Natural killer cell (primary cell): ENCODE measurements at regions not wholly inside any gene's neighbourhood (a gene's known extent, or its start where the extent isn't known, plus 50 kb on each side); places are given as distances from the start of the nearest gene placed in this dataset.

Experiments used
- ATAC-seq, 3 donors: fragments of 150-1000 bp in 2 of 3; fragments of 200-7000 bp in 1 of 3; cut with Tn5 transposase; 1 replicate in 1 of 3; 2 replicates in 2 of 3; pipeline ENCODE4 v1.10.0; 2021; ENCODE audit warnings: mild to moderate bottlenecking in 2 of 3, moderate library complexity in 2 of 3
- DNase-seq, 2 donors: peaks; one replicate each; pipeline versions ENCODE4 v3.0.0 to v3.0.0-alpha.2; 2013 to 2021; ENCODE audit warnings: mixed read lengths in 1 of 2
- H3K27ac ChIP-seq: one replicate; pipeline ENCODE4 v1.5.1; 2013; ENCODE audit warnings: mild to moderate bottlenecking, low read length
- H3K27me3 ChIP-seq: one replicate; pipeline ENCODE4 v1.6.1; 2013; ENCODE audit warnings: low read length; ENCODE audit not compliant: control insufficient read depth, insufficient read depth
- H3K36me3 ChIP-seq: one replicate; pipeline ENCODE4 v1.6.1; 2013; ENCODE audit warnings: low read length; ENCODE audit not compliant: control insufficient read depth, insufficient read depth
- H3K4me1 ChIP-seq: one replicate; pipeline ENCODE4 v1.6.1; 2013; ENCODE audit warnings: low read length; ENCODE audit not compliant: control insufficient read depth, insufficient read depth
- H3K4me3 ChIP-seq: one replicate; pipeline ENCODE4 v1.5.1; 2013; ENCODE audit warnings: low read length
- H3K9me3 ChIP-seq: one replicate; pipeline ENCODE4 v1.6.1; 2013; ENCODE audit warnings: low read length; ENCODE audit not compliant: control insufficient read depth, insufficient read depth
- H3K27ac Mint-ChIP-seq, 2 donors: one replicate each; pipeline ENCODE4 v1.8.0; 2022; ENCODE audit warnings: mild to moderate bottlenecking in 2 of 2, mixed read lengths in 2 of 2, moderate library complexity in 1 of 2
- H3K27me3 Mint-ChIP-seq, 2 donors: one replicate each; pipeline ENCODE4 v1.8.0; 2022; ENCODE audit warnings: low read depth in 2 of 2, mixed read lengths in 2 of 2
- H3K36me3 Mint-ChIP-seq: one replicate; pipeline ENCODE4 v1.8.0; 2022; ENCODE audit warnings: mixed read lengths
- H3K4me1 Mint-ChIP-seq, 2 donors: one replicate each; pipeline ENCODE4 v1.8.0; 2022; ENCODE audit warnings: mixed read lengths in 2 of 2
- H3K4me3 Mint-ChIP-seq: one replicate; pipeline ENCODE4 v1.8.0; 2022; ENCODE audit warnings: mild to moderate bottlenecking, moderate library complexity, mixed read lengths
- H3K9me3 Mint-ChIP-seq, 2 donors: one replicate each; pipeline ENCODE4 v1.8.0; 2022; ENCODE audit warnings: mixed read lengths in 2 of 2
- WGBS: methylation state at CpG from one replicate; pipeline ENCODE4 v1.1.7; 2013; ENCODE audit warnings: missing lambda C conversion rate; ENCODE audit not compliant: insufficient coverage; 5-methylcytosine and 5-hydroxymethylcytosine counted together
- intact Hi-C: fragments of 100-400 bp; cut with micrococcal nuclease; formaldehyde crosslinking; loops from one replicate; pipeline ENCODE4 v1.14.2; 2022
- TF ChIP-seq, protein P1 (sequence below): fragments of 200-600 bp; IDR thresholded peaks from one replicate; pipeline ENCODE4 v1.8.0; 2022; ENCODE audit warnings: antibody characterized with exemption

DNA sequence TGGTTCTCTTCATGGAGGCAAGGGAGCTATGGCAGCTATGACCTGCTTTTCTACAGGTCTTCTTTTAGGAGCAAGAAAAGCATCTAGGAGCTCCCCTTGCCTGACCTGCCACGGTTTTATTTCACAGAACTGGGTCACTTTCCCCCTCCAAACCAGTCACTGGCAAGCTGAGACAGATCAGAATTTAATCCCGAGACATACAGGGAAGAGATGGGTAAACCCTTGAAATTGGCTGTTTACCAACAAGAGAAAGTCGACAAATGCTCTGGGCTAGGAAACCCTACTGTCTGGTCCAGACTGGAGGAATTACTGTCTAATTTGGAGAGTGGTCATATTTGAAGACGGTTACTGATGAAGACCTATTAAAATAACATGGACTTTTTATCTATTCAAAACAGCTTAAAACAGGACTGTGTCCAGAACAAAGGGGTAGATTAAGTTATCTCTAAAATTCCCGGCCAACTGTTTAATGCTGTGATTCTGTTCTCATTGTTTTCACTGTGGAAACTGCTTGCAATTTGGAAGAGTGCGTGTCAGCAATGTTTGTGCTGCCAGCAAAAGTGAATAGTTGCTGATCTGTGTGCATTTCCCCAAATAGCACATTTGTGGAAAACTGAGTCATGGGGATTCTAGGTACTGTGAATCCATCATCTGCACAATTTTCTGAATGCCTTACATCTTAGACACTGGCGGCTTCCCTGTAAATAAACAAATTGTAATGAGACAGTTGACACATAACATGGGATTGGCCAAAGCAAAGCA, 73.4 kb upstream of the EEA1 start:
- H3K9me3 ChIP-seq = no peaks in the 10 kb centered on the region
- Mint-ChIP-seq H3K27ac (no peak overlapping the region), H3K36me3 (no peaks in the 10 kb centered on the region), H3K4me1 (no peaks in the 10 kb centered on the region), H3K27me3 (no peaks in the 10 kb centered on the region), H3K4me3 (no peak overlapping the region), H3K9me3 (no peaks in the 10 kb centered on the region)
- H3K27me3 ChIP-seq = no peaks in the 10 kb centered on the region
- no peaks in the 10 kb centered on the region for H3K36me3 ChIP-seq
- TF ChIP-seq, protein P1, sequence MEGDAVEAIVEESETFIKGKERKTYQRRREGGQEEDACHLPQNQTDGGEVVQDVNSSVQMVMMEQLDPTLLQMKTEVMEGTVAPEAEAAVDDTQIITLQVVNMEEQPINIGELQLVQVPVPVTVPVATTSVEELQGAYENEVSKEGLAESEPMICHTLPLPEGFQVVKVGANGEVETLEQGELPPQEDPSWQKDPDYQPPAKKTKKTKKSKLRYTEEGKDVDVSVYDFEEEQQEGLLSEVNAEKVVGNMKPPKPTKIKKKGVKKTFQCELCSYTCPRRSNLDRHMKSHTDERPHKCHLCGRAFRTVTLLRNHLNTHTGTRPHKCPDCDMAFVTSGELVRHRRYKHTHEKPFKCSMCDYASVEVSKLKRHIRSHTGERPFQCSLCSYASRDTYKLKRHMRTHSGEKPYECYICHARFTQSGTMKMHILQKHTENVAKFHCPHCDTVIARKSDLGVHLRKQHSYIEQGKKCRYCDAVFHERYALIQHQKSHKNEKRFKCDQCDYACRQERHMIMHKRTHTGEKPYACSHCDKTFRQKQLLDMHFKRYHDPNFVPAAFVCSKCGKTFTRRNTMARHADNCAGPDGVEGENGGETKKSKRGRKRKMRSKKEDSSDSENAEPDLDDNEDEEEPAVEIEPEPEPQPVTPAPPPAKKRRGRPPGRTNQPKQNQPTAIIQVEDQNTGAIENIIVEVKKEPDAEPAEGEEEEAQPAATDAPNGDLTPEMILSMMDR = no peak
- DNase-seq = no peak
- intact Hi-C loops = no loop called here
- H3K4me3 ChIP-seq = no peak overlapping the region
- 94% methylated on average over 6 of the region's 7 CpGs for WGBS
- ATAC-seq = no peak
- H3K4me1 ChIP-seq = no peaks in the 10 kb centered on the region
- H3K27ac ChIP-seq = no peak overlapping the region

- ATAC-seq (no peak), DNase-seq (no peak)
- 83% methylated on average over 6 of the region's 9 CpGs for WGBS
- Histone ChIP-seq H3K4me3 (no peak overlapping the region), H3K4me1 (no peaks in the 10 kb centered on the region), H3K36me3 (no peaks in the 10 kb centered on the region), H3K9me3 (no peaks in the 10 kb centered on the region), H3K27ac (no peak overlapping the region), H3K27me3 (no peaks in the 10 kb centered on the region)
- TF ChIP-seq, protein P1 = no peak
- Mint-ChIP-seq H3K4me3 (no peak overlapping the region), H3K27me3 (no peaks in the 10 kb centered on the region), H3K36me3 (no peaks in the 10 kb centered on the region), H3K9me3 (no peaks in the 10 kb centered on the region), H3K27ac (no peak overlapping the region), H3K4me1 (no peaks in the 10 kb centered on the region)
- intact Hi-C loops = no loop called here
These were observed 74.6 kb upstream of the EEA1 start for GRCh38 chr12:93003531-93004239.

GRCh38 chr12:93005928-93006392, 76.9 kb upstream of the EEA1 start:
- Histone ChIP-seq H3K27ac (no peak overlapping the region), H3K4me3 (no peak overlapping the region), H3K36me3 (no peaks in the 10 kb centered on the region), H3K27me3 (no peaks in the 10 kb centered on the region), H3K4me1 (no peaks in the 10 kb centered on the region), H3K9me3 (no peaks in the 10 kb centered on the region)
- no peak for DNase-seq
- Mint-ChIP-seq H3K27ac (no peak overlapping the region), H3K4me3 (no peak overlapping the region), H3K4me1 (no peaks in the 10 kb centered on the region), H3K36me3 (no peaks in the 10 kb centered on the region), H3K9me3 (no peaks in the 10 kb centered on the region), H3K27me3 (no peaks in the 10 kb centered on the region)
- WGBS = 92% methylated on average over 8 of the region's 8 CpGs
- intact Hi-C loops = no loop called here
- TF ChIP-seq, protein P1 = no peak
- ATAC-seq = no peak
